ENCODE measurements at regions not wholly inside any gene's neighbourhood (a gene's known extent, or its start where the extent isn't known, plus 50 kb on each side); places are given as distances from the start of the nearest gene placed in this dataset.

DNA sequence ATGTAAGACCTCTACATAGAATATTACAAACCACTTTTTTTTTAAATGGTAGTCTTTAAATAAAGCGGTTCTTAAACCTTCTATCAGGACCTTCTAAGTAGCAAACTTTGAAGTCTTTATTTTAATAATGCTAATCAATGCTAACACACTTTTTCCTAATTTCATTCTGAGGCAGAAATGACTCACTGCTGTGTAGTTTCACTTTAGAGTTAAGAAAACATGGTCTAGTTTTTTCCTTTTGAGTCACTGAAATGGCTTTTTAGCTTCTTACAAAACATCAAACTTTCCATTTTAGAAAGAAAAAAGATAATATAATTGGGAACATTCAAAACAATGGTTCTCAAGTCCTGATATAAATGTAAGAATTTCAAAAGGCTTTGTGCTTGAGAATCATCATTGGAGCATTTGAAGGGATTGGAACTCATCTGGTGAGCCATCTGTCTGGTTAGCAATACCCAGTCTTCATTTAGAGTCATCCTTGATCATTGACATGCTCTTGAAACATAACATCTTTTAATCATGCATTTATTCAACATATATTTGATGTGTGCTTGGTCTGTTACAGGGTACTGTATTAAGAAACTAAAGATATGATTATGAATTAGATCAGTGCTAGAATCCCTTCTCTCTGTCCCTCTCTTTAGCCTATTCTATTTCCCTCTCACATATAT, 258.3 kb upstream of the MON1B start:
- no peak for TF ChIP-seq ATF3 (CRISPR knock-in tag; conservative IDR thresholded peaks at IDR 0.05)
- TF ChIP-seq CTCF (IDR thresholded peaks at IDR 0.05): no peak
- no peak for TF ChIP-seq RORB (CRISPR knock-in tag; IDR thresholded peaks at IDR 0.05)
- no peak for TF ChIP-seq NR3C1 (CRISPR knock-in tag; conservative IDR thresholded peaks at IDR 0.05; ENCODE audit: low read depth)
- no peak for TF ChIP-seq NFYB (CRISPR knock-in tag; conservative IDR thresholded peaks at IDR 0.05; ENCODE audit: low read depth)
- TF ChIP-seq SOX15 (CRISPR knock-in tag; IDR thresholded peaks at IDR 0.05): no peak
- TF ChIP-seq, protein P1, sequence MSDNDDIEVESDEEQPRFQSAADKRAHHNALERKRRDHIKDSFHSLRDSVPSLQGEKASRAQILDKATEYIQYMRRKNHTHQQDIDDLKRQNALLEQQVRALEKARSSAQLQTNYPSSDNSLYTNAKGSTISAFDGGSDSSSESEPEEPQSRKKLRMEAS (CRISPR knock-in tag; IDR thresholded peaks at IDR 0.05): no peak
- no peak for TF ChIP-seq ATF1 (CRISPR knock-in tag; IDR thresholded peaks at IDR 0.05)
- no peak for TF ChIP-seq TEAD4 (CRISPR knock-in tag; IDR thresholded peaks at IDR 0.05)
- TF ChIP-seq ELF4 (CRISPR knock-in tag; IDR thresholded peaks at IDR 0.05; ENCODE audit: low read depth): no peak
- no peak for TF ChIP-seq TEAD1 (CRISPR knock-in tag; IDR thresholded peaks at IDR 0.05)
- TF ChIP-seq TP53 (CRISPR knock-in tag; IDR thresholded peaks at IDR 0.05): no peak
- TF ChIP-seq, protein P2, sequence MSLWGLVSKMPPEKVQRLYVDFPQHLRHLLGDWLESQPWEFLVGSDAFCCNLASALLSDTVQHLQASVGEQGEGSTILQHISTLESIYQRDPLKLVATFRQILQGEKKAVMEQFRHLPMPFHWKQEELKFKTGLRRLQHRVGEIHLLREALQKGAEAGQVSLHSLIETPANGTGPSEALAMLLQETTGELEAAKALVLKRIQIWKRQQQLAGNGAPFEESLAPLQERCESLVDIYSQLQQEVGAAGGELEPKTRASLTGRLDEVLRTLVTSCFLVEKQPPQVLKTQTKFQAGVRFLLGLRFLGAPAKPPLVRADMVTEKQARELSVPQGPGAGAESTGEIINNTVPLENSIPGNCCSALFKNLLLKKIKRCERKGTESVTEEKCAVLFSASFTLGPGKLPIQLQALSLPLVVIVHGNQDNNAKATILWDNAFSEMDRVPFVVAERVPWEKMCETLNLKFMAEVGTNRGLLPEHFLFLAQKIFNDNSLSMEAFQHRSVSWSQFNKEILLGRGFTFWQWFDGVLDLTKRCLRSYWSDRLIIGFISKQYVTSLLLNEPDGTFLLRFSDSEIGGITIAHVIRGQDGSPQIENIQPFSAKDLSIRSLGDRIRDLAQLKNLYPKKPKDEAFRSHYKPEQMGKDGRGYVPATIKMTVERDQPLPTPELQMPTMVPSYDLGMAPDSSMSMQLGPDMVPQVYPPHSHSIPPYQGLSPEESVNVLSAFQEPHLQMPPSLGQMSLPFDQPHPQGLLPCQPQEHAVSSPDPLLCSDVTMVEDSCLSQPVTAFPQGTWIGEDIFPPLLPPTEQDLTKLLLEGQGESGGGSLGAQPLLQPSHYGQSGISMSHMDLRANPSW (CRISPR knock-in tag; conservative IDR thresholded peaks at IDR 0.05; ENCODE audit: low read depth): no peak

Data from WTC11 (cell line).